MV-4-11 (cell line): ENCODE measurements at regions not wholly inside any gene's neighbourhood (a gene's known extent, or its start where the extent isn't known, plus 50 kb on each side); places are given as distances from the start of the nearest gene placed in this dataset.
A peak's percentile ranks its signal among the peaks of the same experiment; 100 is the strongest.
"Not testable (repeated sequence)": the region's sequence is repeated elsewhere in the genome, so short reads cannot be mapped to it uniquely, and the experiment has no call there.

ENCODE experiments used
- DNase-seq: peaks from one replicate; lab custom pipeline; 2025; lab: John Stamatoyannopoulos, UW

DNA sequence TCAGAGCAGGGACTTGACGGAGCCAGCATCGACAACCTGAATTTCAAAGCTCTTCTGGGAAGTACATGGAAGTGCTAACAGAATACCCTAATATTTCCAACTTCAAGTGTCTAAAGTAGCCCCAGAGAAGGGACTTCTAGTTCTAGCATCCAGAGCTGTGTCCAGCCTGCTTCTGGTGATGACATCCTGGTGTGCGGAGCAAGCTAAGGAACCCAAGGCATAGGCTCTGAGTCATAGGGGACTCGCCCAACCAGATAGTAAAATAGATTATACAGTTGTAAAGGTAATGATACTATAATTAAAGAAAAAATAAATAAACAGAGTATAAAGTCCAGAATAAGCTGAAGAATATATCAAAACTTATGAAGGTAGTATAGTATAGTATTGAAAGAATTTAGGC, 108.1 kb upstream of the SERPINE2 start:
- DNase-seq = no peak

DNA sequence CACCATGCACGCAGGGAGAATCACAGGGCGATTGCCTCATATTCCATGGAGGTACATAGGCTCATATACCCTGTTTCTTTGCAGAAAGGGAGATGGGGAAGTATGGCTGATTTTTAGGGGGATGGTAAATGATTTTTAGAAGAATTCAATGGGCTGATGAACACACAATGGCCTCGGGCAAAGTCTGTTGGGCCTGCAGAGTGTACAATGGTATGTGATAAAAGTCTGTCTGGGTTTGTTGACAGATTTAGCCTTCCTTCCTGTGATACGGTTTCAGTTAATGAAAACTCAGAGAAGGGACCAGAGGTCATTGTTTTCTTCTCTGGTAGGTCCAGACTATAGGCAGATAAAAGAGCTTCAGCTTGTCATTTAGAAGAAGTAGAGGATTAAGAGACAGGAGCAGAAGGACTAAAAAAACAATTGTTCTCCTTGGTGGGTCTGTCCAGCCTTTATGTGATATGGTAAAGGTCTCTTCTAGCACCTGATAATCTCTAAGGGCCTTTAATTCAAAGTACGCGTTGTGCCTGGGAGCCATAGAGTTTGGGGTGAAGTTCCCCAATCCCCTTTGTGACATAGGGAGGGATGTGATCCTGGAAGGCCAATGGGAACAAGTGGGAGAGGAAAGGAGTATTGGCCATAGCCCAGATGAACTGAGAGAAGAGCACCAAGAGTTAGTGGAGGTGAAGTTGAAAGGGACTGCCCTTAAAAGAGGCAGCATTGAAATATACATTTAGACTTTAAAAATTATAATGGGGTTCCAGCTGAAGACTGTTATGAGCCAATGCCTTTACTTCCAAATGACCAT, 107.5 kb upstream of the SERPINE2 start:
- DNase-seq = no peak

GRCh38 chr2:224145751-224146355, 106.8 kb upstream of the SERPINE2 start:
- no peak for DNase-seq

- DNase-seq = no peak
Observed at GRCh38 chr2:224143526-224143925, 104.4 kb upstream of the SERPINE2 start.

DNA sequence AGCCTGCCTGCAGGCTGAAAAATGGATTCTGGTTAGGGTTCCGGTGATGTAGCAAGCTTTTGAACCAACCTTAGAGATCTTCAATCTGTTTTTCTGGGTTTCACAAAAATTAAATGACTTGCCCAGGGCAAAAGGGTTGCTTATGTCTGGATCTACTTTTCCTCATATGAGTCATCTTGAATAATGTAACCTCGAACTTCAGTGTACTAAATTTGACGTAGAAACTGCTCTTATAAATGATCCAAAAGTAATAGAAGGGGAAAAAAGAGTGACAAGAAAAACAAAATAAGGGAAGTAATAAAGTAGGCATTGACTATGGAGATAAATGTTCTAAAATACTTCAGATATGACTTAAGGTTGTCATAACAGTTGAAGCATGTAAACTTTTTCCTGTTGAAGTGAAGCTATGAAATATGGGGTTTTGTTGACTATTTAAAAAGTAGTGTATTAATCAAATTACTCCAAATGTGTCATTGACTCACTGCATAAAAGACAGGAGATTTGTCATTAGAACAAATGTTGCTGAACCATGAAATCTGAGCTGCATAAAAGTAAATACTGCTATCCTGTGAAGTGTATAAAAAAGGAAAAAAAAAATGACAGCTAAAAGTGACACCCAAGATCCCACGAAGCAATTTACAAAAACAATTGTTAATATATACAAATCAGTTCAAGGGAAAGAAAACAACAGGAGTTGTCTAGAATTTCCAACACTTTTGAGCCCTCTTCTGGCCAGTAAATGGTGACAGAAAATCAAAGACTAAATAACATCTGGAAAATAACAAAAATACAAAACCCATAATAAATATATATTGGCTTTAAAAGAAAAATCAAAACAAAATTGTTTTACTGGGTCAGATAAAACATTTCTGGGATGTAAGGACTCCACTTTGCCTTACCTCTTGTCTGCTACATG, 103.6 kb upstream of the SERPINE2 start:
- DNase-seq = no peak

GRCh38 chr2:224141304-224141703, 102.2 kb upstream of the SERPINE2 start:
- DNase-seq = no peak

DNA sequence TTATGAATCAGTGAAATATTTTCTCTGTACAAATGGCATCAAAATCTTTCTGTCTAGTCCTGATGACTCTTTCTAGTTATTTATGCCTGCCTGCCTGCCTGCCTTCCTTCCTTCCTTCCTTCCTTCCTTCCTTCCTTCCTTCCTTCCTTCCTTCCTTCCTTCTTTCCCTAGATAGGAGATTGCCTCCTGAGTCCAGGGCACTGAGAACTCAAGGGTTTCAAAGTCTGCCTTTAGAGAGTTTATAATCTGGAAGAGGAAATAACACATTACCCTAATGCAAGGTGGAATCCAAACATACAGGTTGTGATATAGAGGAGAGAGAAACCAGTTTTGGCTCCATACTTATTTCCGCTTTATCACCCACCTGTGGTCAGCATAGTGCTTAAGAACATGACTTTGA, 98.1 kb upstream of the SERPINE2 start:
- no peak for DNase-seq

- DNase-seq = no peak
Observed at GRCh38 chr2:224136396-224136795, 97.3 kb upstream of the SERPINE2 start.

DNA sequence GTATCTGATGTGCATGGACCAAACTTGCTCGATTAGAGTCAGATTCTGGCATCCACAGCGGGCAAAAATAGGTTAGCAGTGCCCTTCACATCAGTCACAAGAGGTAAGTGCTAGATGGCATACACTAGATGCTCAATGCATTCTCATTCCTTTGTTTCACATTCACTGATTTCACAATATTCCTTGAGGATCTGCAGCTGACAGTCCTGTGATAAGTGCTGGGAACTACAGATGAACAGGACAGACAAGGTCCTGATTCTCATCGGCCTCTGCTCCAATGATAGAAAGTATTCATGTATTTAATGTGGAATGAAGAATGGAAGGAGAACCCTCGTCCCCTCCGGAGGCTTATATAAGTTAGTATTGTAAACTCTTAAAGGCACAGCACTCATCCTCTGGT, 96.8 kb upstream of the SERPINE2 start:
- DNase-seq = no peak

- DNase-seq = no peak
Observed at GRCh38 chr2:224134003-224134734, 95.1 kb upstream of the SERPINE2 start.

- no peak for DNase-seq
Observed at GRCh38 chr2:224133387-224133786, 94.3 kb upstream of the SERPINE2 start.

GRCh38 chr2:224127871-224128501, 88.9 kb upstream of the SERPINE2 start:
- no peak for DNase-seq

- DNase-seq = no peak
Observed at GRCh38 chr2:224126440-224126839, 87.4 kb upstream of the SERPINE2 start.

DNA sequence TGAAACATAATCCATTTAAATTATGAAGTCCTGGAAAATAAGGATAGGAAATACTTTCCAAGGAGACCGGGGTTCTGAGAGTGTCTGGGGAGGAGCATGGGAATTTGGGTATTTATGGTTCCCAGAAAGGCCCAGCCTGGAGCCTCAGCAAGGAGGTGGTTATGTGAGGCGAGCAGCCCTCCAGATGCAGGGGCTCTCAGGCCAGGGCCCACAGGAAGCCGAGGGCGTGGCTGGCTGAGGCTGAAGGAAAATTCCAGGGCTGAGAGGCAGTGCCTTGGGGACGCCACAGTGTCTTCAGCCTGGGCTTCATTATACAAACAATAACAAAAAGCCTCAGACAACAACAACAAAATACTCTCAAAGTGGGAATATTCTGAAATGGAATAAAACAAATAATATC, 86.9 kb upstream of the SERPINE2 start:
- no peak for DNase-seq

DNA sequence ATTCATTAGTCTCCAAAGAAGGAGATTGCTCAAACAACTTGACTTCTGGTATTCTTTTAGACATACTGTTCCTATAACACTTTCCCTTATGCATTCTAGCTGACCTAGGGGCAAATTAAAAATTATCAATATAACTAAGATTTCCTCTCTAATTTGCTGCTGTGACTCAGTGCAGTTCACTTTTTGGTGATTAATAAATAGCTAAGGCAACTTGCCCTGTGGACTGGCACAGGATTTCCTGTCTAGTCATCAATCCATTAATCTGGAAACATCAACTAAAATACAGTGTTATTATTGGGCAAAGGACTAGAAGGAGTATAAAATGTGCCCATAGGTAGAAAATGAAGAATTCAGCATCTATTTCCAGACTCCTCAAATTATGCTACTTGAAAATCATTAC, 83.5 kb upstream of the SERPINE2 start:
- DNase-seq = no peak

DNA sequence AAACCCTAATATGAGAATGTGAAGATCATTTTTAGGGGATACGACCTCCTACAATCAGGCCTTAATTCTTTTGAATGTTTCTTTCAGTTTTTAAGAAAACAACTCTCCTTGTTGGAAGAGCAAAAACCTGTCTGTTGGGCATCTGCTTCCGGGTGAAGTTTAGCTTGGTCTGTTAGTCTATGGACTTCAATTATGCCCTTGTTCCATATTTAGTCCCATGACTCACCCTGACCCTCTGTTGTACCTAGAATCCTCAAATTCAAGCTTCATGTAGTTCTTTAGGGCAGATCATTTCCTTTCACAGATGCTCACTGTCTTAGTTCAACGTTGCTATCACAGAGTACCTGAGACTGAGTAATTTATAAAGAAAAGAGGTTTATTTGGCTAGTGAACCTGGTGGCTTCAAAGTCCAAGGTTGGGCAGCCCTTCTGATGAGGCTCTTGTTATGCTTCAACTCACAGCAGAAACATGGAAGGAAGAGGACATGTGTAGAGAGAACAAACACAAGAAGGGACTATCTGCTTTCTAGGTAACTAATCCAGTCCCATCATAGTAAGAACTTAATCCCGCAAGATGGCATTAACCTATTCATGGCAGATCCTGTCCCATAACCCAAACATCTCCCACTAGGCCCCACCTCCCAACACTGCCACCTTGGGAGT, 82.5 kb upstream of the SERPINE2 start:
- DNase-seq = no peak

DNA sequence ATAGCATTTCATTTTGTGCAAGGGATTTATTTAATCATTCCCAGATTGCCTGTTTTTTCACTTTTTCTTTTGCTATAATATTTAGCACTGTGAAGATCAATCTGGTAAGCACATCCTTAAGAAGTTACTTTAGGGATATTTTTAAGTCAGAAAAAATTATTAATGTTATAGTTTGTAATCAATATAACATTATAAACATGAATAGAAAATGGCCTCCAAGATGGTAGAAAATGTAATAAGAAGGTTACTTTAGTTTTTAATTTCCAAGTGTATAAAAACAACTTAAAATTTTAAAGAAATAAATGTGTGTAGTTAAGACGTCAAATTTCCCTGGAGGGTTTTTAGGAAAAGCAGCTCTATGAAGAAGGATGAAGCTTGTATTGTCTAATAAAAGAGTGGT, 81.9 kb upstream of the SERPINE2 start:
- DNase-seq = no peak

- not testable (repeated sequence) for DNase-seq
Observed at GRCh38 chr2:224119846-224120245, 80.8 kb upstream of the SERPINE2 start.

- DNase-seq = peak; percentile 19
Observed at GRCh38 chr2:224114428-224114827, 75.3 kb upstream of the SERPINE2 start.

DNA sequence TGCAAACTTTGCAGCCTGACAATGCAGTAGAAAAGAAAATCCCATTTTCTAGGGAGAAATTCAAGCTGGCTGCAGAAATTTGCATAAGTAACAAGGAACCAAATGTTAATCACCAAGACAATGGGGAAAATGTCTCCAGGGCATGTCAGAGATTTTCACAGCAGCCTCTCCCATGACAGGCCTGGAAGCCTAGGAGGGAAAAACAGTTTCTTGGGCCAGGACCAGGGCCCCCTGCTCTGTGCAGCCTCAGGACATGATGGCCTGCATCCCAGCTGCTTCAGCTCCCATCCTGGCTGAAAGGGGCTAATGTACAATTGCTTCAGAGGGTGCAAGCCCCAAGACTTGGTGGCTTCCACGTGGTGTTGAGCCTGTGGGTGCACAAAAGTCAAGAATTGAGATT, 74.8 kb upstream of the SERPINE2 start:
- DNase-seq = not testable (repeated sequence)

- DNase-seq = no peak
Observed at GRCh38 chr2:224111576-224111975, 72.5 kb upstream of the SERPINE2 start.
